HT-29 (cell line): ENCODE measurements at regions not wholly inside any gene's neighbourhood (a gene's known extent, or its start where the extent isn't known, plus 50 kb on each side); places are given as distances from the start of the nearest gene placed in this dataset.
A peak's percentile ranks its signal among the peaks of the same experiment; 100 is the strongest.

Experiments used
- DNase-seq: peaks from one replicate; pipeline ENCODE4 v3.0.0-alpha.2; 2015; ENCODE audit warnings: low spot score

- DNase-seq: no peak
Observed at GRCh38 chr5:159453209-159453608, 122.9 kb upstream of the IL12B start.

- no peak for DNase-seq
Observed at GRCh38 chr5:159456261-159456660, 126.0 kb upstream of the IL12B start.

- DNase-seq: no peak
Observed at GRCh38 chr5:159456722-159457465, 126.6 kb upstream of the IL12B start.

GRCh38 chr5:159458217-159458711 is 128.0 kb upstream of the IL12B start:
- no peak for DNase-seq

- DNase-seq: no peak
Observed at GRCh38 chr5:159459132-159459627, 128.9 kb upstream of the IL12B start.

- no peak for DNase-seq
Observed at GRCh38 chr5:159459951-159460538, 129.8 kb upstream of the IL12B start.

- peak; percentile 6 for DNase-seq
Observed at GRCh38 chr5:159463590-159464321, 133.5 kb upstream of the IL12B start.

GRCh38 chr5:159465604-159466003 is 135.3 kb upstream of the IL12B start:
- DNase-seq: no peak

GRCh38 chr5:159467666-159468065 is 137.4 kb upstream of the IL12B start:
- DNase-seq: no peak

- no peak for DNase-seq
Observed at GRCh38 chr5:159469496-159470372, 139.4 kb upstream of the IL12B start.

- DNase-seq: no peak
Observed at GRCh38 chr5:159471904-159472303, 141.6 kb upstream of the IL12B start.

GRCh38 chr5:159475026-159475425 is 144.7 kb upstream of the IL12B start:
- DNase-seq: no peak

GRCh38 chr5:159478950-159479349 is 148.7 kb upstream of the IL12B start:
- DNase-seq: no peak

- no peak for DNase-seq
Observed at GRCh38 chr5:159480849-159481248, 150.6 kb upstream of the IL12B start.

- no peak for DNase-seq
Observed at GRCh38 chr5:159481751-159482150, 151.5 kb upstream of the IL12B start.

GRCh38 chr5:159486836-159487235 is 156.5 kb upstream of the IL12B start:
- no peak for DNase-seq

- no peak for DNase-seq
Observed at GRCh38 chr5:159488516-159488915, 158.2 kb upstream of the IL12B start.

- no peak for DNase-seq
Observed at GRCh38 chr5:159489779-159490178, 159.5 kb upstream of the IL12B start.

- DNase-seq: no peak
Observed at GRCh38 chr5:159490507-159490906, 160.2 kb upstream of the IL12B start.

GRCh38 chr5:159493696-159494095 is 163.4 kb upstream of the IL12B start:
- DNase-seq: no peak

GRCh38 chr5:159496773-159497172 is 166.5 kb upstream of the IL12B start:
- DNase-seq: no peak
